ENCODE measurements at regions not wholly inside any gene's neighbourhood (a gene's known extent, or its start where the extent isn't known, plus 50 kb on each side); places are given as distances from the start of the nearest gene placed in this dataset.

- intact Hi-C loops (cut with DNase I): no loop called here
- TF ChIP-seq POLR2A (IDR thresholded peaks at IDR 0.05): no peak
Measured at GRCh38 chr2:145818890-145819504, 1299.1 kb upstream of the ZEB2 start.

GRCh38 chr2:145815933-145816332, 1296.0 kb upstream of the ZEB2 start:
- no peak overlapping the region for H3K27ac ChIP-seq
- H3K4me1 ChIP-seq: no peaks in the 10 kb centered on the region
- 79 to 88% methylated on average over 1 of the region's 1 CpG for WGBS, 2 donors
- no peaks in the 10 kb centered on the region for H3K9me3 ChIP-seq
- TF ChIP-seq CTCF (IDR thresholded peaks at IDR 0.05) (no peak), POLR2A (IDR thresholded peaks at IDR 0.05) (no peak)
- DNase-seq: no peak
- H3K4me3 ChIP-seq (replicated peaks in 1 of 3): no peak overlapping the region
- no peaks in the 10 kb centered on the region for H3K27me3 ChIP-seq
- H3K36me3 ChIP-seq: no peaks in the 10 kb centered on the region
- intact Hi-C loops (cut with DNase I): no loop called here

More at GRCh38 chr2:145818890-145819504, 1299.1 kb upstream of the ZEB2 start:
- no peaks in the 10 kb centered on the region for H3K36me3 ChIP-seq
- H3K4me1 ChIP-seq: no peaks in the 10 kb centered on the region
- no peak overlapping the region for H3K4me3 ChIP-seq (replicated peaks in 1 of 3)
- no peaks in the 10 kb centered on the region for H3K9me3 ChIP-seq
- H3K27me3 ChIP-seq: no peaks in the 10 kb centered on the region
- no peak for DNase-seq
- H3K27ac ChIP-seq: no peak overlapping the region

GRCh38 chr2:145813481-145813880, 1293.6 kb upstream of the ZEB2 start:
- TF ChIP-seq POLR2A (IDR thresholded peaks at IDR 0.05) (no peak), CTCF (IDR thresholded peaks at IDR 0.05) (no peak)
- no peaks in the 10 kb centered on the region for H3K9me3 ChIP-seq
- no peak overlapping the region for H3K27ac ChIP-seq
- DNase-seq: no peak
- no peaks in the 10 kb centered on the region for H3K4me1 ChIP-seq
- no peak overlapping the region for H3K4me3 ChIP-seq (replicated peaks in 1 of 3)
- 42 to 56% methylated on average over 3 of the region's 3 CpGs for WGBS, 2 donors
- intact Hi-C loops (cut with DNase I): no loop called here
- H3K27me3 ChIP-seq: no peaks in the 10 kb centered on the region
- H3K36me3 ChIP-seq: no peaks in the 10 kb centered on the region

GRCh38 chr2:145812165-145812554, 1292.2 kb upstream of the ZEB2 start:
- no peaks in the 10 kb centered on the region for H3K27me3 ChIP-seq
- 52 to 59% methylated on average over 2 of the region's 2 CpGs for WGBS, 2 donors
- DNase-seq: no peak

GRCh38 chr2:145811276-145812164, 1291.6 kb upstream of the ZEB2 start:
- 36 to 42% methylated on average over 6 of the region's 6 CpGs for WGBS, 2 donors
- Histone ChIP-seq H3K4me1 (no peaks in the 10 kb centered on the region), H3K9me3 (no peaks in the 10 kb centered on the region), H3K4me3 (replicated peaks in 1 of 3) (no peak overlapping the region), H3K27me3 (no peaks in the 10 kb centered on the region), H3K27ac (no peak overlapping the region), H3K36me3 (no peaks in the 10 kb centered on the region)
- DNase-seq: no peak
- intact Hi-C loops (cut with DNase I): no loop called here
- TF ChIP-seq POLR2A (IDR thresholded peaks at IDR 0.05) (no peak), CTCF (IDR thresholded peaks at IDR 0.05) (no peak)

More at GRCh38 chr2:145812165-145812554, 1292.2 kb upstream of the ZEB2 start:
- H3K9me3 ChIP-seq: no peaks in the 10 kb centered on the region
- TF ChIP-seq CTCF (IDR thresholded peaks at IDR 0.05) (no peak), POLR2A (IDR thresholded peaks at IDR 0.05) (no peak)
- no peak overlapping the region for H3K4me3 ChIP-seq (replicated peaks in 1 of 3)
- no peaks in the 10 kb centered on the region for H3K4me1 ChIP-seq
- intact Hi-C loops (cut with DNase I): no loop called here
- no peak overlapping the region for H3K27ac ChIP-seq
- no peaks in the 10 kb centered on the region for H3K36me3 ChIP-seq
